ENCODE measurements at regions not wholly inside any gene's neighbourhood (a gene's known extent, or its start where the extent isn't known, plus 50 kb on each side); places are given as distances from the start of the nearest gene placed in this dataset.

- TF ChIP-seq CTCF (IDR thresholded peaks at IDR 0.05) (no peak), POLR2A (IDR thresholded peaks at IDR 0.05) (no peak)
These were observed 240.5 kb upstream of the MYT1L start for GRCh38 chr2:2571301-2572150.

Data from body of pancreas (tissue), 4 donors.